22Rv1 (cell line): ENCODE measurements at regions not wholly inside any gene's neighbourhood (a gene's known extent, or its start where the extent isn't known, plus 50 kb on each side); places are given as distances from the start of the nearest gene placed in this dataset.

ENCODE experiments used
- ZFX ChIP-seq: fragments of 450-650 bp; IDR thresholded peaks from 2 replicates; pipeline ENCODE4 v1.6.1; 2017; ENCODE audit warnings: antibody characterized with exemption, borderline replicate concordance
- TF ChIP-seq, protein P1 (sequence below): fragments of 450-650 bp; IDR thresholded peaks from 2 replicates; pipeline ENCODE4 v1.5.1; 2017; ENCODE audit warnings: mild to moderate bottlenecking

- TF ChIP-seq, protein P1, sequence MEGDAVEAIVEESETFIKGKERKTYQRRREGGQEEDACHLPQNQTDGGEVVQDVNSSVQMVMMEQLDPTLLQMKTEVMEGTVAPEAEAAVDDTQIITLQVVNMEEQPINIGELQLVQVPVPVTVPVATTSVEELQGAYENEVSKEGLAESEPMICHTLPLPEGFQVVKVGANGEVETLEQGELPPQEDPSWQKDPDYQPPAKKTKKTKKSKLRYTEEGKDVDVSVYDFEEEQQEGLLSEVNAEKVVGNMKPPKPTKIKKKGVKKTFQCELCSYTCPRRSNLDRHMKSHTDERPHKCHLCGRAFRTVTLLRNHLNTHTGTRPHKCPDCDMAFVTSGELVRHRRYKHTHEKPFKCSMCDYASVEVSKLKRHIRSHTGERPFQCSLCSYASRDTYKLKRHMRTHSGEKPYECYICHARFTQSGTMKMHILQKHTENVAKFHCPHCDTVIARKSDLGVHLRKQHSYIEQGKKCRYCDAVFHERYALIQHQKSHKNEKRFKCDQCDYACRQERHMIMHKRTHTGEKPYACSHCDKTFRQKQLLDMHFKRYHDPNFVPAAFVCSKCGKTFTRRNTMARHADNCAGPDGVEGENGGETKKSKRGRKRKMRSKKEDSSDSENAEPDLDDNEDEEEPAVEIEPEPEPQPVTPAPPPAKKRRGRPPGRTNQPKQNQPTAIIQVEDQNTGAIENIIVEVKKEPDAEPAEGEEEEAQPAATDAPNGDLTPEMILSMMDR = no peak
- no peak for TF ChIP-seq ZFX
These were observed 309.0 kb downstream of the PTGER3 start for GRCh38 chr1:70738624-70739023.
